Naive thymus-derived CD4-positive, alpha-beta T cell (primary cell): ENCODE measurements at regions not wholly inside any gene's neighbourhood (a gene's known extent, or its start where the extent isn't known, plus 50 kb on each side); places are given as distances from the start of the nearest gene placed in this dataset.

ENCODE experiments used
- ATAC-seq: fragments of 150-1000 bp; cut with Tn5 transposase; 2 replicates; pipeline ENCODE4 v1.10.0; 2021; ENCODE audit warnings: mild to moderate bottlenecking, moderate library complexity
- CTCF ChIA-PET: fragments of 350-600 bp; sonication (Branson Sonifier 250); formaldehyde crosslinking; loops from one replicate; lab custom pipeline; 2021; ENCODE audit warnings: antibody characterized with exemption; lab: Charles Lee
- POLR2A ChIA-PET: fragments of 350-600 bp; sonication (Branson Sonifier 250); formaldehyde crosslinking; loops from one replicate; lab custom pipeline; 2021; ENCODE audit warnings: antibody characterized with exemption, inconsistent platforms; lab: Charles Lee
- DNase-seq, 9 donors: peaks; one replicate each; pipeline versions ENCODE4 v3.0.0 to v3.0.0-alpha.2; 2020 to 2022; ENCODE audit warnings: mixed read lengths in 1 of 9
- H3K27ac ChIP-seq: one replicate; pipeline ENCODE4 v1.7.0; 2013; ENCODE audit warnings: mild to moderate bottlenecking, low read depth, low read length, moderate library complexity
- H3K27me3 ChIP-seq, 2 donors: one replicate each; pipeline ENCODE4 v1.7.0; 2013; ENCODE audit warnings: low read length in 2 of 2, mild to moderate bottlenecking in 2 of 2, moderate library complexity in 2 of 2; ENCODE audit not compliant: control insufficient read depth in 2 of 2, insufficient read depth in 2 of 2
- H3K36me3 ChIP-seq, 3 experiments: 1 replicate in 2 of 3; 2 replicates in 1 of 3; pipeline ENCODE4 v1.7.0; 2013; ENCODE audit warnings: low read length in 3 of 3, mild to moderate bottlenecking in 3 of 3, moderate library complexity in 1 of 3; ENCODE audit not compliant: insufficient read depth in 3 of 3, control insufficient read depth in 2 of 3
- H3K4me1 ChIP-seq, 2 donors: one replicate each; pipeline ENCODE4 v1.7.0; 2013; ENCODE audit warnings: low read length in 2 of 2, mild to moderate bottlenecking in 2 of 2, moderate library complexity in 1 of 2; ENCODE audit not compliant: control insufficient read depth in 2 of 2, insufficient read depth in 2 of 2
- H3K4me3 ChIP-seq: 2 replicates; pipeline ENCODE4 v1.7.0; 2013; ENCODE audit warnings: mild to moderate bottlenecking, low read length
- H3K9me3 ChIP-seq, 3 experiments: 1 replicate in 2 of 3; 2 replicates in 1 of 3; pipeline ENCODE4 v1.7.0; 2013; ENCODE audit warnings: low read length in 3 of 3; ENCODE audit not compliant: control insufficient read depth in 2 of 3
- H3K27ac Mint-ChIP-seq, 9 donors: one replicate each; pipeline ENCODE4 v1.8.0; 2020 to 2022; ENCODE audit warnings: mixed read lengths in 9 of 9, mild to moderate bottlenecking in 8 of 9, moderate library complexity in 5 of 9, inconsistent platforms in 2 of 9
- H3K27me3 Mint-ChIP-seq, 5 donors: one replicate each; pipeline ENCODE4 v1.8.0; 2021 to 2022; ENCODE audit warnings: mixed read lengths in 5 of 5, mild to moderate bottlenecking in 1 of 5
- H3K36me3 Mint-ChIP-seq, 5 donors: one replicate each; pipeline ENCODE4 v1.8.0; 2020 to 2022; ENCODE audit warnings: mixed read lengths in 5 of 5, mild to moderate bottlenecking in 3 of 5, inconsistent platforms in 1 of 5
- H3K4me1 Mint-ChIP-seq, 7 donors: one replicate each; pipeline ENCODE4 v1.8.0; 2020 to 2022; ENCODE audit warnings: mixed read lengths in 7 of 7, mild to moderate bottlenecking in 3 of 7, inconsistent platforms in 1 of 7
- H3K4me3 Mint-ChIP-seq, 10 donors: one replicate each; pipeline ENCODE4 v1.8.0; 2020 to 2022; ENCODE audit warnings: mild to moderate bottlenecking in 10 of 10, mixed read lengths in 10 of 10, moderate library complexity in 6 of 10, inconsistent platforms in 2 of 10
- H3K9me3 Mint-ChIP-seq, 11 donors: one replicate each; pipeline ENCODE4 v1.8.0; 2020 to 2022; ENCODE audit warnings: mixed read lengths in 11 of 11, mild to moderate bottlenecking in 4 of 11, inconsistent platforms in 1 of 11, moderate library complexity in 1 of 11
- intact Hi-C, 2 donors: fragments of 100-400 bp; cut with micrococcal nuclease; formaldehyde crosslinking; loops; one replicate each; pipeline ENCODE4 v1.15.1; 2023

DNA sequence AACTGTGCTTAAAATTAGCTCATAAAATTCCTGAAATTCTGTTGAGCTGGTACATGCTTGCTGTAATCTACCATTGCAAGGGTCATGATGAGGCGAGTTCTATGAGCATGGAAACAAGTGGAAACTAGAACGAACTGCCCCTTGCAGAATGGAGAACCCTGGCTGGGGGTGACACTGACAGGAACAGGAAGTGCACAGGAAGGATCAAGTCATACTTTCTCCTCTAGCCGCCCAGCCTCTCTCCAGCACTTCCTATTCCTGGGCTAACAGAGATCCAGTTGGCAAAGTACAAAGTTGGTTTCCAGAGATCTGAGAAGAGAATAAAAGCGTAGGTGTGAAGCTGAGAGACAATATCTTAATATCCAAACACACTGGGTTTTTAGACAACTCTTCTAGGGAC lies 414.2 kb upstream of the PODXL start:
- no peak overlapping the region for H3K27ac ChIP-seq
- ATAC-seq (no peak), DNase-seq (no peak)
- no peak overlapping the region for H3K4me3 Mint-ChIP-seq
- H3K4me1 ChIP-seq = no peaks in the 10 kb centered on the region
- H3K4me1 Mint-ChIP-seq = no peaks in the 10 kb centered on the region
- POLR2A ChIA-PET = no interaction called here
- H3K36me3 ChIP-seq = no peaks in the 10 kb centered on the region
- intact Hi-C loops = no loop called here
- H3K9me3 ChIP-seq = no peaks in the 10 kb centered on the region
- CTCF ChIA-PET = no interaction called here
- H3K4me3 ChIP-seq = no peak overlapping the region
- peaks cover 0 to 4% (median 0%) of the 10 kb centered on the region in 11 donors for H3K9me3 Mint-ChIP-seq
- no peaks in the 10 kb centered on the region for H3K36me3 Mint-ChIP-seq
- H3K27me3 Mint-ChIP-seq = peaks cover 0 to 10% (median 3%) of the 10 kb centered on the region in 5 donors
- no peaks in the 10 kb centered on the region for H3K27me3 ChIP-seq
- H3K27ac Mint-ChIP-seq = no peak overlapping the region

- intact Hi-C loops = no loop called here
- H3K27me3 ChIP-seq = no peaks in the 10 kb centered on the region
- Mint-ChIP-seq H3K4me1 (no peaks in the 10 kb centered on the region), H3K27me3 (peaks cover 0 to 10% (median 4%) of the 10 kb centered on the region in 5 donors), H3K27ac (no peak overlapping the region), H3K4me3 (no peak overlapping the region), H3K9me3 (peaks cover 0 to 4% (median 0%) of the 10 kb centered on the region in 11 donors), H3K36me3 (no peaks in the 10 kb centered on the region)
- no peak overlapping the region for H3K27ac ChIP-seq
- ATAC-seq (no peak), DNase-seq (no peak)
- no peaks in the 10 kb centered on the region for H3K4me1 ChIP-seq
- ChIA-PET POLR2A (no interaction called here), CTCF (no interaction called here)
- H3K9me3 ChIP-seq = no peaks in the 10 kb centered on the region
- H3K4me3 ChIP-seq = no peak overlapping the region
- no peaks in the 10 kb centered on the region for H3K36me3 ChIP-seq
These were observed 413.1 kb upstream of the PODXL start for GRCh38 chr7:131969560-131969959.

- H3K9me3 ChIP-seq = no peaks in the 10 kb centered on the region
- Mint-ChIP-seq H3K4me3 (no peak overlapping the region), H3K9me3 (peaks cover 0 to 4% (median 0%) of the 10 kb centered on the region in 11 donors), H3K27ac (no peak overlapping the region), H3K27me3 (peaks cover 0 to 10% (median 7%) of the 10 kb centered on the region in 5 donors), H3K36me3 (no peaks in the 10 kb centered on the region), H3K4me1 (no peaks in the 10 kb centered on the region)
- no peaks in the 10 kb centered on the region for H3K4me1 ChIP-seq
- no peaks in the 10 kb centered on the region for H3K36me3 ChIP-seq
- H3K27me3 ChIP-seq = no peaks in the 10 kb centered on the region
- intact Hi-C loops = no loop called here
- DNase-seq (no peak), ATAC-seq (no peak)
- ChIA-PET POLR2A (no interaction called here), CTCF (no interaction called here)
- H3K4me3 ChIP-seq = no peak overlapping the region
- H3K27ac ChIP-seq = no peak overlapping the region
These were observed 410.8 kb upstream of the PODXL start for GRCh38 chr7:131967216-131967730.

GRCh38 chr7:131964203-131964602 lies 407.8 kb upstream of the PODXL start:
- DNase-seq (no peak), ATAC-seq (no peak)
- H3K9me3 Mint-ChIP-seq = peaks cover 0 to 7% (median 0%) of the 10 kb centered on the region in 11 donors
- H3K4me3 Mint-ChIP-seq = no peak overlapping the region
- POLR2A ChIA-PET = no interaction called here
- Histone ChIP-seq H3K27ac (no peak overlapping the region), H3K4me3 (no peak overlapping the region), H3K9me3 (no peaks in the 10 kb centered on the region), H3K36me3 (no peaks in the 10 kb centered on the region), H3K27me3 (no peaks in the 10 kb centered on the region), H3K4me1 (no peaks in the 10 kb centered on the region)
- CTCF ChIA-PET = no interaction called here
- intact Hi-C loops = no loop called here
- H3K36me3 Mint-ChIP-seq = no peaks in the 10 kb centered on the region
- no peaks in the 10 kb centered on the region for H3K4me1 Mint-ChIP-seq
- peaks cover 0 to 25% (median 10%) of the 10 kb centered on the region in 5 donors for H3K27me3 Mint-ChIP-seq
- no peak overlapping the region for H3K27ac Mint-ChIP-seq

- no peak for DNase-seq
- Mint-ChIP-seq H3K27me3 (peaks cover 2 to 35% (median 9%) of the 10 kb centered on the region in 5 donors), H3K9me3 (peaks cover 0 to 20% (median 3%) of the 10 kb centered on the region in 11 donors), H3K27ac (no peak overlapping the region), H3K36me3 (no peaks in the 10 kb centered on the region), H3K4me1 (no peaks in the 10 kb centered on the region), H3K4me3 (no peak overlapping the region)
- ChIA-PET POLR2A (no interaction called here), CTCF (no interaction called here)
- H3K27ac ChIP-seq = no peak overlapping the region
- intact Hi-C loops = no loop called here
- no peaks in the 10 kb centered on the region for H3K4me1 ChIP-seq
- ATAC-seq = no peak
- no peak overlapping the region for H3K4me3 ChIP-seq
- H3K27me3 ChIP-seq = no peaks in the 10 kb centered on the region
- H3K9me3 ChIP-seq = no peaks in the 10 kb centered on the region
- no peaks in the 10 kb centered on the region for H3K36me3 ChIP-seq
These were observed 404.7 kb upstream of the PODXL start for GRCh38 chr7:131961054-131961680.

- Histone ChIP-seq H3K27ac (no peak overlapping the region), H3K4me3 (no peak overlapping the region), H3K4me1 (no peaks in the 10 kb centered on the region), H3K9me3 (no peaks in the 10 kb centered on the region), H3K36me3 (no peaks in the 10 kb centered on the region), H3K27me3 (no peaks in the 10 kb centered on the region)
- POLR2A ChIA-PET = no interaction called here
- H3K4me1 Mint-ChIP-seq = no peaks in the 10 kb centered on the region
- no peak overlapping the region for H3K4me3 Mint-ChIP-seq
- CTCF ChIA-PET = no interaction called here
- peaks cover 0 to 20% (median 3%) of the 10 kb centered on the region in 11 donors for H3K9me3 Mint-ChIP-seq
- ATAC-seq (no peak), DNase-seq (no peak)
- no peak overlapping the region for H3K27ac Mint-ChIP-seq
- intact Hi-C loops = no loop called here
- H3K27me3 Mint-ChIP-seq = peaks cover 3 to 40% (median 9%) of the 10 kb centered on the region in 5 donors
- H3K36me3 Mint-ChIP-seq = no peaks in the 10 kb centered on the region
These were observed 402.8 kb upstream of the PODXL start for GRCh38 chr7:131959106-131959812.
